ENCODE measurements at regions not wholly inside any gene's neighbourhood (a gene's known extent, or its start where the extent isn't known, plus 50 kb on each side); places are given as distances from the start of the nearest gene placed in this dataset.

- no peak for TF ChIP-seq ZNF296 (CRISPR knock-in tag; conservative IDR thresholded peaks at IDR 0.05)
- TF ChIP-seq XBP1 (CRISPR knock-in tag; IDR thresholded peaks at IDR 0.05), result no peak
- no peak for TF ChIP-seq ZNF354B (CRISPR knock-in tag; IDR thresholded peaks at IDR 0.05)
- no peak for TF ChIP-seq SP1 (IDR thresholded peaks at IDR 0.05)
- TF ChIP-seq SP1 (CRISPR knock-in tag; IDR thresholded peaks at IDR 0.05), result no peak
- TF ChIP-seq PHF8 (CRISPR knock-in tag; IDR thresholded peaks at IDR 0.05), result no peak
- no peak for TF ChIP-seq MTA3 (CRISPR knock-in tag; IDR thresholded peaks at IDR 0.05)
- TF ChIP-seq, protein P1, sequence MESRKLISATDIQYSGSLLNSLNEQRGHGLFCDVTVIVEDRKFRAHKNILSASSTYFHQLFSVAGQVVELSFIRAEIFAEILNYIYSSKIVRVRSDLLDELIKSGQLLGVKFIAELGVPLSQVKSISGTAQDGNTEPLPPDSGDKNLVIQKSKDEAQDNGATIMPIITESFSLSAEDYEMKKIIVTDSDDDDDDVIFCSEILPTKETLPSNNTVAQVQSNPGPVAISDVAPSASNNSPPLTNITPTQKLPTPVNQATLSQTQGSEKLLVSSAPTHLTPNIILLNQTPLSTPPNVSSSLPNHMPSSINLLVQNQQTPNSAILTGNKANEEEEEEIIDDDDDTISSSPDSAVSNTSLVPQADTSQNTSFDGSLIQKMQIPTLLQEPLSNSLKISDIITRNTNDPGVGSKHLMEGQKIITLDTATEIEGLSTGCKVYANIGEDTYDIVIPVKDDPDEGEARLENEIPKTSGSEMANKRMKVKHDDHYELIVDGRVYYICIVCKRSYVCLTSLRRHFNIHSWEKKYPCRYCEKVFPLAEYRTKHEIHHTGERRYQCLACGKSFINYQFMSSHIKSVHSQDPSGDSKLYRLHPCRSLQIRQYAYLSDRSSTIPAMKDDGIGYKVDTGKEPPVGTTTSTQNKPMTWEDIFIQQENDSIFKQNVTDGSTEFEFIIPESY (CRISPR knock-in tag; IDR thresholded peaks at IDR 0.05), result no peak
- no peak for TF ChIP-seq SIN3A (IDR thresholded peaks at IDR 0.05; ENCODE audit: borderline replicate concordance, low read depth, low read length)
These were observed 209.6 kb upstream of the TNC start for GRCh38 chr9:115327436-115328122.
